ENCODE measurements at regions not wholly inside any gene's neighbourhood (a gene's known extent, or its start where the extent isn't known, plus 50 kb on each side); places are given as distances from the start of the nearest gene placed in this dataset.

DNA sequence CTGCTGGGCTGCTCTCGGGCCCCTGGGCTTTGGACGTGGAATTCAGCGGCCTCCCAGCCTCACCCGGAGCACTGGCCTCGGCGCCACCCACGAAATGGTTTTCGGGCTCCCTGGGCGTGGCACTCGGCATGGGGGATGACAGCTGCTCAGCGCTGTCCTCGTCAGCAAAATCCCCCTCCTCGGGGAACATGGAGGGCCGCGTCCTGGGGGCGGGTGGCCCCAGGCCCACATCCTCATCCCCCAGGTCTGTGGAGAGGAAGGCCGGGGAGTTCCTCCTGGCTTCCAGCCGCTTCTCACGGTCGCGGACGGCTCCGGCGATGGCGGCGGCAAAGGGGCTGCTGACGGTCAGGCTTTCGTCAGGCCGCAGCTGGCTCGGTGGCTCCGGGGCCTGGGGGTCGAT is 88.4 kb downstream of the CTTN start:
- no peak for DNase-seq (ENCODE audit: low spot score)

DNA sequence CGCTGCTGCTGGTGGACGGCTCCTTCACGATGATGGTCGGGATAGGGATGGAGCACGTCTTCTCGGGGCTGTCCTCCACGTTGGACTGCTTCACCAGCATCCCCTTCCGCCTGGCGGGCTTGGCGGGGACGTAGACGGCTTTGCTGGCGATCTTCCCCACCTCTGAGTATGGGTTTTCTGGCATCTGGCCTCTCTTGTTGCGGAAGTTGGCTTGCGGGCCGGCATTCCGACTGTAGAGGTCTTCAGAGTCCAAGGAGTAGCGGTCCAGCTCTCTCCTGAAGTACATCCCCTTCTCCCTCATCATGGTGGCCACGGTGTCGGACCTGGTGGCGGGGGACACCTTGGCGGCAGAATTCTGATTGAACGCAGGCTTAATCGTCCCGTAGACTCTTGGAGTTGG is 88.8 kb downstream of the CTTN start:
- no peak for DNase-seq (ENCODE audit: low spot score)

DNA sequence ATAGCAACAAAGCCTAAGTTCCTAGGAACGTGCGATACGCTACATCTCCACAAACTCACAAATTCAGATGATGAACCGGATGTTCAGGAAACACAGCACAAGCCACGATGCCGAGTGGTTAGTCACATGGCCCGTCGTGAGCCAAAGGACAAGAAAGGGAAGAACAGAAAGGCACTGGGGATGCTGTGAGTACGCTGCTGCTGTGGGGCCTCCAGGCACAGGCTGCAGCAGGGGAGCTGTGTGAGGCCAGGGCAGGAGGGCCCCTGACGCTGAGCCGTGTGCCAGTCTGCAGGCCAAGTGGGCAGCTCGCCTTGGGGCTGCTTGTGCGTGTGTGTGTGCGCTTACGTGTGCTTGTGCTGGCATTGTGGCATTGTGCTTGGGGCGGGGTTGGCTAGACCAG is 89.4 kb downstream of the CTTN start:
- no peak for DNase-seq (ENCODE audit: low spot score)

DNA sequence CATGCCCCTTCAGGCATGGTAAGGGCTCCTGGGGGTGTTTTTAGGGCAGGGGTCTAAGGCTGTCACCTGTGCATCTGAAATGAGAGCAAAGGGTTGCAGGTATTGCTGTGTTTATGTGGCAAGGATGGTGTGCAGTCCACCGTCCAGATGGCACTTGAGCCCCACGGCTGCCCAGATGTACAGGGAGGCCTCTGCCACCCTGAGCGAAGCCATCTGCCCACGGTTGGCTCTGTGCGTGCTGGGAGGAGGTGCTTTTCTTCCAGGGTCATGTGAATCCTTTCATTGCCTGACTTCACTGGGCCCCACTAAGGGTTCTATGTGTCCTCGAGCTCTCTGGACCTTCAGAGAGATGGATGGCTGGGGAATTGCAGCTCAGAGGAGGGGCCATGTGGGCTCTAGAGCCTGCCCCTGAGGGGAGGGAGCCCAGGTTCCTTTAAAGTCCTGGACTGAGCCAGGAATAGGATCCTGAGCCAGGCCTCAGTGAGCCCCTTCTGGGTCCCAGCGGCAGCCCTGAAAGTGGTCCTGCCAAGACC is 89.9 kb downstream of the CTTN start:
- no peak for DNase-seq (ENCODE audit: low spot score)

DNA sequence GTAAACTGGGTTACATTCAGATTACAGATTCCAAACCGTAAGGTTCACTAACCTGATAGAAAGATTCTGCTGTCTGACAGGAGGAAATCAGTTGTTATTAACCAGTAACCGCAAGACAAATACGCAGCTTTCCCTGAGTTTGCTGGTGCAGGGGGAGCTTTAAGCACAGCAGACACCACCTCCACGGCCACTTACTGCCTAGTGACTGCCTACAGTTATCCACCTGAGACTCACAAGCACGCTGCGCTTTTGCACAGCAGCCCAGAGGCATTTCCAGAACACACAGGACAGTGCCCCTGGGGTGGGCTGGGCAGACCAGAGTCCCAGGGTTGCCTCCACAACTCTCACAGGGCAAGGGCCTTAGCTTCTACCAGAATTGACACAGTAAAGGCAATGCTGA is 90.9 kb downstream of the CTTN start:
- DNase-seq (ENCODE audit: low spot score): no peak

DNA sequence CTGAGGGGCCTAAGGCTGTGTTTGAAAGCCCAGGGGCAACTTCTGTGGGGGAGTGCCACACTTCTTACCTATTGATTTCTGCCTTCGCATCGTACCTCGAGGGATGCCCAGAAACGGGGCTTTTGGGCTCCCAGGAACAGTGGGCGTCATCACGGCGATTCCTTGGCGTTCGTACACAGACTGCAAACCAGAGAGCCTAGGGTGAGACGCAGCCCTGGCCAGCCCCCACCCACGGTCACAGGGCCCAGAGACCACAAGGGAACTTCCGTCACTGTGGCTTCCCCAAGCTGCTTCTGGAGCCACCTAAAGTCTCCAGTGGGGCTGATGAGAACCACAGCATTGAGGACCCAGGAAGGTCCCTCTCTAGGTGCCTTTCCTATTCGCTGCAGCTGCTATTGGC is 91.9 kb downstream of the CTTN start:
- no peak for DNase-seq (ENCODE audit: low spot score)

DNA sequence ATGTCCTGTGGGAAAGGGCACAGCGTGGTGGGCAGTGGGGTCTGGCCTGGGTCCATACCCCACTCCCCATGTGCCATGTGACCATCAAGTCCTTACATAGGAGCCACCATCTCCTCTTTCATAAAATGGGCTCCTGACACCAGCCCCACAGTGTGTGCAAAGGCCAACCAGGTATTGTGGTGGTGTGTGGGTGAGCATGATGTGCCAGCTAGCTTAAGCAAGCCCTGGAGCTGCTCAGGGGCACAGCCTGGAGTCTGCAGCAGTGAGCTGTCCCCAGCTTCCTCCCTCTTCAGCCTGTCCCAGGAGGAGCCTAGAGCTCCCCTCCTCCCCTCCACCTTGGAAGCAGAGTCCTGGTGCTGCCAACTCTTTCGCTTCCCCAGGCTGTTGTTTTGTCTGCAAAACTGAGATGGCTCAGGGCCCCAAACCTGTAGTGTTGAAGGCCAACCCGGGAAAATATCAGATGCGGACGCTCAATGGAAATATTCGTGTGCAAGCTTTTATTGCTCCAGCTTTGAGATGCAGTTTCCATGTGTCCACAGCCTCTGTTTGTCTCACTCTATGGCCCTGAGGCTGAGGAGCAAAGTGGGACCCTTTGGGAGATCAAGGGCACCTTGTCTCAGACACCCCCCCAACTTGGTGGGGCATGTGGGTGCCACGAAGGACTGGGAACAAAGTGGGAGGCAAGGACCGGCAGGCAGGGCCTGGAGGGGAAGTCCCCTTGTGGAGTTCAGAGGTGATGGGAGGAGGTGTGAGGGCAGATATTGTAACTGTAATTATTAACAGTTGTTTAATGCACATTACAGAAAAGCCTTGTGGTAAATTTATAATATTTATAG is 92.6 kb downstream of the CTTN start:
- DNase-seq (ENCODE audit: low spot score): no peak

DNA sequence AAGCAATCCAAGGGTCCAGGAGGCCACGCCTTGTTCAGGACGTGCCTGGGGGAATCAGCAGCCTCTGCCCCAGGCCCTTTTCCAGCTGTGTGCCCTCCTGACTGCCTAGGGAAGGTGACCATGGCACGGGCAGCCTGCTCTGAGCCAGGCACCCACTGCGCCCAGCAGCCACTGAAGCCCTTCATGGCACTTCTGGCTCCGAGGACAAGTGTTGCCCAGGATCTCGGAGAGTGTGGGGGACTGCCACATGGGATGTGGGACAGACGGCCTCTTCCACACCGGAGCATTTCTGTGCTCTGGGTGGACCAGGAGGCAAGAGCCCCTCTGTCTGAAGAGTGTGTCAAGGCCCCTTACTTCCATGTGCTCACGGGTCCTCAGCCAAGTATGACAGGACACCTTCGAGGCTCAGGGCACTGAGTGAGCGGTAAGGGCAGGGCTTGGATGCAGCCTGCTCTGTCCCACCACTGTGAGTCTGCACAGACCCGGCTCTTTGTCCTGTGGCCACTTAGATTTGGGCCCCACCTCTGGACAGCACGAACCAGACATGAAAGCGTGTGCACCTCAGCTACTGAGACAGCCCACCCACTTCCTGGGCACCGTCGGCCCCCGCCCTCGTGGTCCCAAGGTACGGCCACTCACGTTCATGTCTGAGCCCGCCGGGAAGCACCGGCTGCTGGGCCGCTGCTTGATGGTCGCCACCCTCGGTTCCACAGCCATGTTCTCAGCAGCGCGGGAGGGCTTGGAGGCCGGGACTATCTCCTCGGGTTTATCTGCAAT is 93.6 kb downstream of the CTTN start:
- no peak for DNase-seq (ENCODE audit: low spot score)

DNA sequence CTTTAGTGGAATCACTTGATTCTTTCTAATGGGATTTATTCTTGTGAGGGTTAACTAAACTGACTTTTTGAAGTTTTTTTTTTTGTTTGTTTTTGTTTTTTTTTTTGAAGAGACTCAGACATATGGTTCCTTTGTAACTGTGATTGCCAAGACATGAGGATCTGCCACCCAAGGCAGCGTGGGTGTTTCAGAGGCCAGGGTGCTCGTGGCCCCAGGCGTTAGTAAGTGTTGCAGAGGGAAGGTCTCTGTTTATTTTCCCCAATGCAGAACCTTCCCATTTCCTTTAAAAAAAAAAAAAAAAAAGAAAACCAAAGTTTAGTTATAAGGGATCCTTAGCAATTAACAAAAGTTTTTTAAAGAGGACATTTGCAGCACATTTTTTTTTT is 94.8 kb downstream of the CTTN start:
- no peak for DNase-seq (ENCODE audit: low spot score)

DNA sequence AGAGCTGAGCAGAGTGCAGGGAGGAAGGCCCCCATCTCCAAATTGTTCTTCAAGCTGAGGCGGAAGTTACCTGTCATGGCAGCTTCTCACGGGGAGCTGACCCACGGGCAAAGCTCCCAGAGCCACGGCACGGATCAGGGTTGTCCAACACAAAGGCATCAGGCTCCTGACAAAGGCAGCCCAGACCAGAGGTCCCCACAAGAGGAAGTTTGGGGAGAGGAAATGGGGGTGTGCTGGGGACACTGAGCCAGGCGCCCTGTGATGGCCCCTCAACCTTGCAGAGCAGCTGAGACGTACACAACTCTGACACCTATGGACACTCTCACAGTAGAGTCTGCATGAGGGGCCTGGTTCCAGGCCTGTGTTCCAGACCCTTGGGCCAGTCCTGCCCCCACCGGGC is 95.6 kb downstream of the CTTN start:
- no peak for DNase-seq (ENCODE audit: low spot score)

DNA sequence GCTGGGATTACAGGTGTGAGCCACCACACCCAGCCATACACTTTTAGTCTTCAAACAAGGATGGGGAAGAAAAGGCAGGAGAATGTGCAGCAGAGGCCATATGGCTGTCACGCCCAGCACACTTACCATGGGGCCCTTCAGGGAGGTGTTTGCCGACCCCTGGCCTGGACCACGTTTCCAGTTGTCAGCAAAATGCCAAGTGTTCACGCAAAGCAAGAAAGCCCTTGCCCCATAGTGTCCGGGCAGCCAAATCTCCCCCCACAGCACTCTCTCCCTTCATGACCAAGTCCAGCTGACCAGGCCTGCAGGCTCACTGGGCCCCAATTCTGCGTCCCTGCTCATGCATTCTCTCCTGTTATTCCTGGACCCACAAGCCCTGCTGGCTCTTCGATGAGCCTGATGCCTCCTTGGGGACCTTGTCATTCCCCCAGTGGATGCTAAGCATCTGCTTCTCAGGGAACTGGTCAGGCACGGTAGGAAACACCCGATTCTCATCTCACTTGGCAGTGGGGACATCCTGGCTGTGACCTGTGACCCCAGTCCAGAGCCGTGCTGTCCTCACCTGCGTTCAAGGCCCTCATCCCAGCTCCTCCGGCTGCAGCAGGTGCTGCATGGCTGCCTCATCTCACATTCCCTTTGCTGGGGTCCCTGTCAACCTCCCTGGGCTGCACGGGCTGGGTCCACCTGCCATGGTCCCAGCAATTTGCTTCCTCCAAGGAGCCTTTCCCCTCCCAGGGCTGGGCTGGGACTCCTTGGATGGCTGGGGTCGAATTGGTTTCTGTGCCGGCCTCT is 96.4 kb downstream of the CTTN start:
- DNase-seq (ENCODE audit: low spot score): no peak

DNA sequence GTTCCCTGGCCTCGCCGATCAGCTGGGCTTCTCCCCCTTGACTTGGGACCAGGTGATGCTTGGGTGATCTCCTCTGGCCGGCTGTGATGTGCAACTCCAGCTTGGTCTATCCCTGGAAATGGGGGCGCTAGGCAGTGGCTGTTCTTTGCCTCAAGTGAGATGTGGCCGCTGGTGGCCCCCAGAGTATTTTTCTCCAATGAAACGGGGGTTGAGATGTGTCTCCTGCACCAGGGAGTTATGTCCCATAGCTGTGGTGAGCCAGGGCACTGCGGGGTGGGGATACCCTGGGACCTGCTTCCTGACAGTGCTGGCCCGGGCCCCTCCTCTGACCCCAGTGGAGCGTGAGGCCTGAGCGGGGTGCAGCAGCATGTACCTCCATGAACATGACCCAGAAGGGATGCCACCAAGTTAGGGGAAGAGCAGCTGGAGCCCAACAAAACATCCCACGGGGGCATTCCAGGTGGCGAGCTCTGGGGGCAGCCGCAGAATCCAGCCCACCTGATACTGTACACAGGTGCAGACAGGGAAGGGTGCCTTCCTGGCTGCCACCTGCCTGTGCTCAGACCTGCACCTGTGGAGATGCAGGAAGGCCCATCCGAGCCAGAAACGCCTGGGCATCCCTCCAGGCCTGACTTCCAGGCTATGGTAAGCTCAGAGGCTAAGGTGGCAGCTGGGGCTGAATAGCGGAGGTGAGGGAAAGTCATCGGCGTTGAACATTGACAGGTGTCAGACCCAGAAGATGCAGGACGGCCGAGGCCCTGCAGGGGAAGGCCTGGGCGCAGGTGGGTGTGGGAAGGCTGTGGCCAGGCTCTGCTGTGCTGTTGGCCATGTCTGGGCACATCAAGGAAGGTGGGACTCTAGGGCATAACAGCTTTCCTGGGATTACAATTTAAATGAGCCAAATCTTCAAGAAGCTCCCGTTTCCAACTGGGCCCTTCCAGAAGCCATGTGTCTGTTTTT is 97.3 kb downstream of the CTTN start:
- no peak for DNase-seq (ENCODE audit: low spot score)

DNA sequence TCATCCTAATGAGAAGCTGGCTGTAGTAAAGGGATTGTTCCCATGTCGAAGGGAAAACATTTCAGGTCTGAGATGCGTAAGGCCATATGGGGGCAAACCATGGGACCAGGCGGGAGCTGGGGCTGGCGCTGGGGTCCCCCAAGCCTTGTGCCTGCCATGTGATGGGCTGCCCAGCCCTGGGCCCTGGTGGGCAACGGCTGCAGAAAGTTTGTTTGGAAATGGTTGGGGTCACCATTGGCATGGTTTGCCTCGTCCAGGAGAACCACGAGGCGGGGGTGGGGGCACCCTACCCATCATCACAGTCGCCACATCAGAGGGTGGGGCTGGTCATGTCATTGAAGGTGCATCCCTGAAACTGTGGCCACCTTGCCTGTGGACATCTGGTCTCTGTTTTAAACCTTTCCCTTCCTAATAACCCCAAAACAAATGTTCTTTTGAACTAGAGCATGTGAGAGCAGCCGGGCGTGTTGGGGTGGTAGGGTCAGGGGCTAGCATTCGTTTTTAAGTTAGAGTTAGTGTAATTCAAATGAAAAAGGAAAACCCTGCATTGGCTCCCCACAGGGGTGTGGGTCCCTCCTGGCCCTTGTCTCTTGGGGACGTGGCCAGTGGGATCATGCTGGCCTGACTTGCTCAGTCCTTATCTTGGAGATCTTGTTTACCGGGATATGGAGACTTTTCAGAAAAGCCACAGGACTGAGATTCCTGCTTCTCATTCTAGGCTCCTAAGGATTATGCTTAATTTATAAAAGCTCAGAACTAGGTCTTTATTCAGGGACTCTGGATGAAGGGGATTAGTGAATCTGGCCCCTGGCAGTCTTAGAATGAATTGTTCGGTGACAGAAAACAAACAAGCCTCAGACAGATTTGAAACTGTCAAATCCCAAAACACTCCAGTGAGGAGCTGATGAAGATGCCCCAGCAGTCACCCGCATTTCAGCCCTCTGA is 98.5 kb downstream of the CTTN start:
- no peak for DNase-seq (ENCODE audit: low spot score)

DNA sequence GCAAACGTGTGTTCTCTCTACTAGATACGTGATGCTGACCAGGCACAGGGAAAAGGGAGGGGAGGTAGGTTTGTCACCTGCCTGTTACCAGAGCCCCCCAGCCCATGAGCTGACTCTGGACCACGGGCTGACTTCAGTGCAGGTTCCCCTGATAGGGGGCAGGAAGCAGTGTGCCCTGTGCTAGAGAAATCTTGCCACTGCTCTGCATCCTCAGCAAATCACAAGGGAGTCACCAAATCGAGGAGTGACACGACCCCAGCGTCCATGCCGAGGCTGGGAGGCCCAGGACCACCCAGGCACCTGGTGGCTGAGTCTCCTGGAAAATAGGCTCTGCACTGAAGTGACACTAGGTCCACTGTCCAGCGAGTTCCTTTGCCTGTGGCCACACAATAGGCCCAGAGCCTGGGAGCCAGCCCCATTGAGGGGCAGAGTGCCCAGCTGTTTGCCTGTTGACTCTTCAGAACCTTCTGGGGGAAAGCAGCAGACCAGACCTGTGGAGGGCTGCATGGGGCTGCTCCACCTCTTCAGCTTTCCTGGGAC is 99.3 kb downstream of the CTTN start:
- no peak for DNase-seq (ENCODE audit: low spot score)

DNA sequence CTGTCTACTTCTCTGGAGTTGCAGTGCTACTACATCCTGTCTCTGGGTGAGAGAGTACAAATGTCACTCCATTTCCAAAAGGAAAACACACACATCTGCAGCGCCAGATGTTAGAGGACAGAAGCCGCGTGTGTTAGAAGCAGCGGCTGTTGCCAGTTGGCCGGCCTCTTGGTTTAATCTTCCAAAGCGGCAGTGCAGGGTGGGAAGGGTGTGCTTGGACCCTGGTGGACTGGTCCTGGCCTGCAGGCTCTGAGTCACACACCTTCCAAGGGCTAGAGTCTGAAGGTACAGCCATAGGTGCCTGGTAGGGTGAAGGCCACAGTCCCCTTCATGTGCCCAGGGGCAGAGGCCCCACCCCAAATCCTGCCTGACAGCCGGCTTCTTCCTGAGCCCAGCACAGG is 99.8 kb downstream of the CTTN start:
- no peak for DNase-seq (ENCODE audit: low spot score)

DNA sequence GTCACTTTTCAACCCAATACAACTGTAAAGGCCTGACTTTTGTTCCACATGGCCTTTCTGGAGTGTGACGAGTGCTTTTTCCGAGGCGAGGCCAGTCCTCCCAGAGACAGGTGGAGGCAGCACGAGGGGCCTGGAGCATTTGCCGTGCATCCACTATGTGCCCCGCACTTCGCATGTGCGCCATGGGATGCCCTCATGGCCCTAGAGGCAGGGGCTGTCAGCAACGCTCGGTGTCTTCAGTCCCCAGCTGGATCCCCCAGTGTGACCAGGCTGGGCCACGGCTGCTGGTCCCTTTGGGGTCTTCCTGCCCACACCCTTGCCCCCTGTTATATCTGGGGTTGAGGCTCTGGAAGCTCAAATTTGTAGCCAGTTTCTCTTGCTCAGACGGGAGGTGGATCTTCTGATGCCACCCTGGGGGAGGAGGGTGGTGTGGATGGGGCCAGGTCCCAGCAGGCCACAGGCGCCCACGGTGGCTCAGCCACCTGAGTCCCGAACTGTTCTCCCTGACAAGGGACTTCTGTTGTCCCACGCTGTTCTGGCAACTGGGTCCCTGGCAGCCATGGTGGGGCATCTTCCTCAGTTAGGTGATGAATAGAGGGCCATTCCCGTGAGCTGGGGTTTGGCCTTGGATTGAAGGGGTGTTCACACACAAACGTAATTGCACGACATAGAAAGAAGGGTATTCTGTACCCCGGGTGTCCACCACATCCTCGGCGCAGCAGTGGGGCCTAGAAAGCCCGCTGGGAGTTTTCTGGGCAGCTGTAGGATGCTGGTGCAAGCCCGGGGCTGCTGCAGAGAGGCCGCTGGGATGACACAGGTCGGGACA is 100.9 kb downstream of the CTTN start:
- no peak for DNase-seq (ENCODE audit: low spot score)

DNA sequence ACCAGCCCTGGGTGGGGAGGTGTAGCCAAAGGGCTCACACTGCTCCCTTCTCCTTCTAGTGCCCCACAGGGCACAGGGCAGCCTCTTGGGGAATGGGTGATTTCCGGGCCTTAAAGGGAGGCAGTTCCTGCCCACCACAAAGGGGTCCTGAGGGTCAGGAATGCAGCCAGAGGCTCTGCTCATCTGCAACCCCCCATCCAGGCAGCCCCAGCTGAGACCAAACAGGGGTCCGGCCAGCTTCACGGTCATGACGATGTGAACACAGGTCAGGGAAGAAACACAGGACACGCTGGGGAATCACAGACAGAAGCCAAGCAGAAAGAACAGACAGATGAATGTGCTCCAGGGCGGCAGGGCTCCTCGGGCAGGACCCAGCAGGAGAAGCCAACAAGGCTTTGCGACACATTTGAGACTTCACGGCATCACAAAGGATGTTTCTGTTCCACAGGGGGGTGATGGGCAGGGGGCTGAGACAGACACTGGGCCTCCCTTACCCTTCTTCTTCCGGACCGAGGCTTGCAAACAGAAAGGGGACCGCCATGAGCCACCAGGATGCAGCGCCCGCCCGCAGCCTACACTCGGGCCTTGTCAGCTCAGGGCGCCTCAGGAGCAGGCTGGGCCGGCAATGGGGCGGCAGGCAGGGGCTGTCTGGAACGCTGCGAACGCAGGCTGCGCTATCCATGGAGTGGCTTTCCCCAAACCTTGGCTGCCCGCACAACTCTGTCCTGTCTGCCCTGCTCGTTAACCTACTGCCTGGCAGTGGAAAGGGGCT is 101.9 kb downstream of the CTTN start:
- no peak for DNase-seq (ENCODE audit: low spot score)

Data from AG08396 (cell line).